T47D (cell line): ENCODE measurements at regions not wholly inside any gene's neighbourhood (a gene's known extent, or its start where the extent isn't known, plus 50 kb on each side); places are given as distances from the start of the nearest gene placed in this dataset.

Source experiments
- DNase-seq, 2 experiments: peaks; one replicate each; pipeline versions ENCODE4 v3.0.0 to v3.0.0-alpha.2; 2011 to 2012; ENCODE audit warnings: low read depth in 1 of 2, low spot score in 1 of 2
- JUND ChIP-seq: IDR thresholded peaks from 2 replicates; pipeline ENCODE4 v1.6.1; 2012; ENCODE audit warnings: low read depth
- in situ Hi-C: cut with HindIII; loops from 2 replicates; pipeline ENCODE4 v1.10.0; 2016; ENCODE audit warnings: low sequenced_read_pairs, low pct_unique_long_range_greater_than_20kb

DNA sequence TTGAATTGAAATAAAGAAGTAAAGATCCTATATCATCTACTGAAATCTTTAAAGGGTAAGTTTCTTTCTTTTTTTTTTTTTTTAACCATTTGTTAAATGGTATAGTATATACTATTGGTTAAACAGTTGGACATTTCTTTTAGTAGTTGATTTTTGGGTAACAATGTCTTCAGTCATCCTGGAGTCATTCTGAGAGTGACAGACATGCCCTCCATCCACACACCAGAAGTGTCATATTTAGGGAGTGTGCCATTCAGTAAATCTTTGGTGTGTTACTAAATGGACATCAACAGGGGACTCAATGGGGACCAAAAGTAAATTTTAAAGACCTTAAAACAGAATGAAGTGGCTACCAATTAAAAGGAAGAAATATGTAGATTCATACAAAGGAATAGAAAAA, 50.8 kb upstream of the SLC39A10 start:
- DNase-seq: no peak
- in situ Hi-C loops: no loop called here
- no peak for TF ChIP-seq JUND

DNA sequence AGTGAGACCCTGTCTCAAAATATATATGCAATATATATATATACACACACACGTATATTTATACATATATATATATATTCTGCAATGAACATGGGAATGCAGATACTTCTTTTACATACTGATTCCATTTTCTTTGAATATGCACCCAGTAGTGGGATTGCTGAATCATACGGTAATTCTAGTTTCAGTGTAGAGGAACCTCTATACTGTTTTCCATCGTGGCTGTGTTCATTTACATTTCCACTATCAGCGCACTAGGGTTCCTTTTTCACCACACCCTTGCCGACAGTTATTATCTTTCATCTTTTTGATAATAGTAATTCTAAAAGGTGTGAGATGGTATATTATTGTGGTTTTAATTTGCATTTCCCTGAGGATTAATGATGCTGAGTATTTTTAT, 52.3 kb upstream of the SLC39A10 start:
- DNase-seq: no peak
- in situ Hi-C loops: no loop called here
- no peak for TF ChIP-seq JUND

DNA sequence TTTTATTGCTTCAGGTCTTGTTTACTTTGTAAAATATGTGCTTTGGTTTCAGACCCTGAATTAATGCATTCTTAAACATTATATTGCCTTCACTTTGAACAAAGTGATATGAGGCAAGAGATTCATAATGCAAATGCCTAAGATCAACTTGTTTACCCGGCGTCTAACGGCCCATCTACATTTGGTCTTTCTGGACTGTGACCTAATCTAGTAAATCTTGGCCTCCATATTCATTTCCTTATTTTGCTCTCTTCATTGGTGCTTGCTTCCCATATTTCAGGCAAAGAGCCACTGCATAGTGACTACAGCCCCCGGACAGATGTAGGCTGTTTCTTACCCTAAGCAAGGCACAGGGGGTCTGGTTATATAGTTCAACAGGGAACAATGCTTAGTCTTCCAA, 53.0 kb upstream of the SLC39A10 start:
- DNase-seq: no peak
- in situ Hi-C loops: no loop called here
- TF ChIP-seq JUND: no peak

DNA sequence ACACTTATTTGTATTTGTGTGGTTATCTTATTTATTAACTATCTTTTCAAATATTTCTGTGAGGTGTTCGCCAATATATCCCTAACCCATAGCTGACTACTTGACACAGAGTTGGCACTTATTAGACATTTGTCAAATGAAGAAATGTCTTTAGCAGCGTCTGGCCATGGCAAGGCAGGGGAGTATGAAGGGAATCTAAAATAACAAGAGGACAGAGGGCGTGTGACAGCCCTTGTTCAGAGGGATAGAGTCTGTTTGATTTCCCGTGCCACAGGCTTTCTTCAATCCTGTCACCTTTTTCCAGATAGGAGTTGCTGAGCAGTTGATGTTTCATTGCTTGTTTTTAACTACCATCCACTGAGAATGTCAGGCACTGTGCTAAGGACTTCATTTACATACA, 53.6 kb upstream of the SLC39A10 start:
- DNase-seq: peak in 1 of 2 experiments; percentile 2
- TF ChIP-seq JUND: no peak
- in situ Hi-C loops: no loop called here

DNA sequence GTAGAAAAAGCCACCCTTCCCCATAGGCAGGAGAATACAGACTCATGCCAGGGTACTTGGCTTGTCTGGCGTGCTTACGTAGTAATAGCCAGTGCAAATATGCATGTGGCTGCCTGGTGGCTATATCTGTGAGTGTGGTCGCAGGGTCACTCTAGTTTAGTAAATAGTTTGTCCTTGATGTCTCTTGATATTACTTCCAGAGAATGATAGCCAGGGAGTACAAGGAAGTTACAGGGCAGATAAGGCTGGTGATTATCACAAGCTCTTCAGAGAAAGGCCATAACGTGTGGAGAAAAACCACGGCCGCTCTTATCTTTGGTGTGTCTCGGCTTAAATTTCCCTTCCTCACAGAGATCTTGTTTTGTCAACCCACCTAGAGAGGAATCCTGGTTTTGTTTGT, 54.3 kb upstream of the SLC39A10 start:
- in situ Hi-C loops: no loop called here
- TF ChIP-seq JUND: no peak
- DNase-seq: no peak

DNA sequence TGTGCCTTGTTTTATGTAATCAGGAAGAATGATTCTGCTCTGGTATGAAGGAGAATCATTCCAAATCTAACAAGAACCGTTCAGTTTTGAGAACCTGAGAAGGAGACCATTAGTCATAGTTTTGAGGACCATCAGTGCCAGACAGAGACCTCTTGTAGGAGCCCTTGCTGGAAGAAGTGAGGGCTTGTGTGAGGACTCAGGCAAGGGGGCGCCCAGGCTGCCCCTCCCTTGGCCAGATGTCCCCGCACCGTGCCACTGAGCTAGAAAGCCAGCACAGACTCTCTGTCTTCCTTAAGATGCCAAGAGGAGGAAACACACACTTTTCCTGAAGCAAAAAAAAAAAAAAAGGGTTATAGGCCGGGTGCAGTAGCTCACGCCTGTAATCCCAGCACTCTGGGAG, 55.7 kb upstream of the SLC39A10 start:
- no peak for TF ChIP-seq JUND
- no peak for DNase-seq
- in situ Hi-C loops: no loop called here

DNA sequence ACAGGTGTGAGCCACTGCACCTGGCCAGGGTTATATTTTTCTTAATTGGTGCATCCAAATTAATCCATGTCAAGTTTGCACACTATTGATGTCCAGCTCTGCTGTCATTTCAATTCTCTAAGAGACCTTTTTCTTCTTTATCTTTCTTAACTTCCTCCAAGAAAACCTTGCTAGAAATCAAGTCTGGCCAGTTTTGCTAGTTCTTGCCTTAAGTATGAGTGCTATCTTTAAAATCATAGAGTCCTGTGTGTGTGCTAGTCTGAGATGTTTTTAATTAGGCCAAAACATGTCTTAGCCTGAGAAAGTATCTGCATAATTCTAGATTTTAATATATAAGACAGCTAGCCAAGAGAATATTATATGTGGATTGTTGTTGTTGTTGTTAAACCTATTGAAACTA, 56.2 kb upstream of the SLC39A10 start:
- DNase-seq: peak in 1 of 2 experiments; percentile 73
- in situ Hi-C loops: no loop called here
- no peak for TF ChIP-seq JUND

DNA sequence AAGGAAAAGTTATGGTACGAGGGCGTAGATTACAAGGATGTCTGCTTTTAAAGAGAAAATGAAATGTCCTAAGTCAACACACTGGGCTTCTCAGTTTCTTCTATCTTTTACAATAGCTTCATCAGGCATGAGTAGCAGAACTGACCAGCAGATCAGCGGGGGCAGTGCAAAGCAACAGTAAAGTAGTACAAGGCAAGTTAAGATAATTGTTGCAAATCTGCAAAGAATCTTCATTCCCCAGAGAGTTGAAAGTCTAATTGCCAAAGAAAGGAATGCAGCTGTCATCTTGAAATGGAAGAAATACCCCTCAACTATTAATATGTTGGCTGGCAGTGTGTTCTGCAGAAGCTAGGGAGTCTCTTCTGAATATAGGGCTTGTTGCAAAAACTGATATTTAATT, 60.2 kb upstream of the SLC39A10 start:
- no peak for DNase-seq
- in situ Hi-C loops: no loop called here
- no peak for TF ChIP-seq JUND

DNA sequence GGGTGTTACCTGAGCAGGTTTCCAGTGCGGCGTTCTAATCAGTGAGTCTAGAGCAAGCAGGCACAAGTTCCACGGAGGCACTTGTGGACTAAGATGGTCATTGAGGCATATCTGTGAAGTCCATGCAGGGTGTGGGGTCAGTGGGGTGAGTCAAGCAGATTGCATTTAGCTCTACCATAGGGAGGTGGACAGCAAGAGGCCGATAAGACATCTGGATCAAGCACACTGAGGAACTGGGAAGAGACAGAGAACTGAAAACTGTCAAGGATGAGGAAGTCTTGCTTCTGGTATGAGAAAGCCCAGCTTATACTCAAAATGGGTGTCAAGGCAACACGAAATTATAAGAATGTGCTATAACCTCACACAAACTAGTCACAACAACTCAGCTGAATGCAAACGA, 61.2 kb upstream of the SLC39A10 start:
- in situ Hi-C loops: no loop called here
- no peak for DNase-seq
- TF ChIP-seq JUND: no peak

DNA sequence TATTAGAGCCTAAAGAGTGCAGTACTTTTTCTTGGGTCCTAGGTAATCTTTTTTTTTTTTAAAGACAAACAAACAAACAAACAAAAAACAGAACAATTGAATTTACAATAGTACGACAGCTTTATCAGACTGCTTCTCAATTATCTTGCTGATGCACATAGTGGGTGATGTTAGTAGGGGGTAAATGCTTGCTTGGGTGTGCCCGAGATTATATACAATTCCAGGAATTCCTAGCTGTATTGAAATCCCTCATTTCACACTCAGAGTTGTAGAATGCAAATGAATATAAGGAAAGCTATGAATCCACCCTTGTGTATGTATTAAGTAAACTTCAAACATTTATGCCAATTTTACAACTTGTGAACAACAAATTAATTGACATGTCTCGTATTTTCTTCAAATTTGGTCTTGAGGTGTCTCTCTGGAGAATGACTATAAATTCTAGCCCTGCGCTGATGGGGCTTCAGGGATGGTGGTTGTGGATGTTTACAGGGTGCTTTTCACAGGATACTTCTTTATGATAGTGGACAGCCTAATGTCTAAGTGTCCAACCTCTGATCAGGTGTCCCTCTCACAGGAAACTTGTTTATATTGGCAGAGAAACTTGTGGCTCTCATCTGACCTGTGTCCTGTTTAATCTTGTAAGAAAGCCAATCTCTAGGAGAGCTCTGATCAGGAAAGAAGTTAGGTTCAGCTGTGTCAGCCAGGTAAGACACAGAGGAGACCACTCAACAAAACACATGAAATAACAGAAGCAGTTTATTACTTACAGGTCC, 61.9 kb upstream of the SLC39A10 start:
- DNase-seq: no peak

DNA sequence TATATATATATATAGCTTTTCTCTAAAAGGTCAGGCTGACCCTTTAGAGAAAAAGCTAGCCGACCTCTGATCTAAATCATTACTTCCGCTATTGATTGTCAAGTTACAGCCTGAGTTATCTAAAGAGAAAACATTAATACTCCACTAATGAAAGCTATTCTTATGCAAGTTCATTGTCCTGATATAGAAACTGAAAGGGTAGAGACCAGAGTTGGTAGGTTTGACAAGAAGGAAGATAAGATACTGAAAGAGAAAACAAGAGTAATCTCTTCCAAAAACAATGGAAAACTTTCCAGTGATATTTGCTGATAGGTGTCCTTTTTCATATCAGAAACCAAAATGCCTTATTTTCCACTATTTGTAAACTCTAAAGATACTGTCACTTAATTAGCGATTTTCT, 62.8 kb upstream of the SLC39A10 start:
- TF ChIP-seq JUND: no peak
- in situ Hi-C loops: no loop called here
- DNase-seq: no peak

More for the DNA sequence above, 61.9 kb upstream of the SLC39A10 start:
- TF ChIP-seq JUND: no peak
- in situ Hi-C loops: no loop called here

DNA sequence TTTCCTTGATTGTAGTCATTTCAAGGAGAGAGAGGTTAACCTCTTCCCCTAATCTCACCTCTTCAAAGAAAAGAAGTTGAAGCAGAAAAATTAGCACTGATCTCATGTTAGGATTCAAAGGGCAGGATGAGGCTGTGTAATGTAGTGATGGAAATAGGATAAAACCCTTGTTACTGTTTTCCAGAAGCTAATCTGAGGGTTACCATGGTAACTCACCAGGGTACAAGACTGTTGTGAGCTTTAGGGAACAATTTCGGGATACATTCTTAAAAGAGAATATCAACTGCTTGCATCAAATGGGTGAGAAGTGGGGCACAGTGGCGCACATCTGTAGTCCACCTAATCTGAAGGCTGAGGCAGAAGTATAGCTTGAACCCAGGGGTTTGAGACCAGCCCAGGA, 64.9 kb upstream of the SLC39A10 start:
- DNase-seq: no peak
- TF ChIP-seq JUND: no peak
- in situ Hi-C loops: no loop called here

DNA sequence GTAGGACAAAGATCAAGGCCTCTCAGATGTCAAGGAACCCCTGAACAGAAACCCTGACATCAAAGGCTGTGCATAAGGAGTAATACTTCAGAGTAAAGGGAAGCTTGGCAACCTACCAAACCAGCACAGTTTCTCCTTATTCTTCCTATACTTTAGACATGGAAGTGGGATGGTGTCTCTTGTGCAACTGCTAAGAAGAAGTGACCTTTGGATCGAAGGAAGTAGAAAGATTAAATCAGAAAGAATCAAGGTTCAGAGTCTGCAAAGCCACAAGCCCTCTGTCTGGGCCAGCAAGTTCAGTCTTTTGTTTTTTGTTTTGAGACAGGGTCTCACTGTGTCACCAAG, 66.2 kb upstream of the SLC39A10 start:
- in situ Hi-C loops: no loop called here
- DNase-seq: no peak
- TF ChIP-seq JUND: no peak

DNA sequence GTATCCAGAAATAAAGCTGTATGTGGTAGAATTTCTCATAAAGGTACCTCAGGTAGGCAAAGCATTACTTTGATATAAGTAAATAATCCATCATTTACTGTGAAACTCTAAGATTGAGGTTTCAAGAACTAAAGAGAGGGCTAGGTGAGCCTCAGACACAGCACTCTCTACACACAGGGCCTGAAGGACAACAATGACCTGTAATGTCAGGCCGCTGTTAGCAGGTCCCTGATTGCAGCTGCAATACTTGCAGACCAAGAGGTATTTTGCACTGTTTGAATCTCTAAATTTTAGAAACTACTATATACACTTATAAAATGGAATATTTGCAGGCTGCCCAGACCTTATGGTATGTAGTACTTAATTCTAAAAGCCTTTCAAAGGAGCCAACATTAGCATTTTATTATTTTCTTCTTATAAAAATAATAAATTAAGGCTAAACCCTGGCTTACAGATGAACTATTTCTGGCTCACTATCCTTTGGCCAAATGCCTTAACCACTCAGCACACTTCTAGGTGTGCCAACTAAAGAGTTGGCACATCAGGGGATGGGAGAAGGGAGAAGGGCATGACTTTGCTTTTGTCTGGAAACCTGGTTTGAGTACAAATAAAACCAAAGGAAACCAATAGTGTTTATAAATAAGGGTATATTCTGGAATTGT, 66.7 kb upstream of the SLC39A10 start:
- in situ Hi-C loops: no loop called here
- no peak for TF ChIP-seq JUND
- DNase-seq: no peak
